GM19438 (cell line): ENCODE measurements at regions not wholly inside any gene's neighbourhood (a gene's known extent, or its start where the extent isn't known, plus 50 kb on each side); places are given as distances from the start of the nearest gene placed in this dataset.
"Not testable (repeated sequence)": the region's sequence is repeated elsewhere in the genome, so short reads cannot be mapped to it uniquely, and the experiment has no call there.

Source experiments
- ATAC-seq: cut with Tn5 transposase; IDR thresholded peaks from one replicate; pipeline ENCODE4 v1.9.1; 2021; ENCODE audit warnings: low read depth; ENCODE audit not compliant: unreplicated experiment

GRCh38 chr4:83748711-83749110 is 212.8 kb downstream of the GPAT3 start:
- ATAC-seq = no peak

- no peak for ATAC-seq
Measured at GRCh38 chr4:83738895-83739294, 203.0 kb downstream of the GPAT3 start.

- no peak for ATAC-seq
Measured at GRCh38 chr4:83734576-83734975, 198.7 kb downstream of the GPAT3 start.

- ATAC-seq = no peak
Measured at GRCh38 chr4:83732114-83732635, 196.3 kb downstream of the GPAT3 start.

- ATAC-seq = no peak
Measured at GRCh38 chr4:83731609-83732008, 195.7 kb downstream of the GPAT3 start.

- ATAC-seq = not testable (repeated sequence)
Measured at GRCh38 chr4:83730958-83731357, 195.1 kb downstream of the GPAT3 start.

- ATAC-seq = no peak
Measured at GRCh38 chr4:83728191-83728590, 192.3 kb downstream of the GPAT3 start.

GRCh38 chr4:83725336-83726085 is 189.6 kb downstream of the GPAT3 start:
- ATAC-seq = no peak

GRCh38 chr4:83724485-83725335 is 188.8 kb downstream of the GPAT3 start:
- ATAC-seq = no peak

GRCh38 chr4:83723609-83724008 is 187.7 kb downstream of the GPAT3 start:
- ATAC-seq = no peak

- ATAC-seq = no peak
Measured at GRCh38 chr4:83722730-83723269, 186.9 kb downstream of the GPAT3 start.

- ATAC-seq = no peak
Measured at GRCh38 chr4:83716874-83717273, 181.0 kb downstream of the GPAT3 start.

- no peak for ATAC-seq
Measured at GRCh38 chr4:83712890-83713289, 177.0 kb downstream of the GPAT3 start.

- ATAC-seq = no peak
Measured at GRCh38 chr4:83709627-83710026, 173.7 kb downstream of the GPAT3 start.

GRCh38 chr4:83708500-83709175 is 172.7 kb downstream of the GPAT3 start:
- no peak for ATAC-seq

GRCh38 chr4:83704786-83705185 is 168.9 kb downstream of the GPAT3 start:
- ATAC-seq = no peak

- ATAC-seq = no peak
Measured at GRCh38 chr4:83703752-83704151, 167.8 kb downstream of the GPAT3 start.

- no peak for ATAC-seq
Measured at GRCh38 chr4:83701041-83701440, 165.1 kb downstream of the GPAT3 start.

- ATAC-seq = no peak
Measured at GRCh38 chr4:83699358-83699757, 163.4 kb downstream of the GPAT3 start.

GRCh38 chr4:83692028-83692427 is 156.1 kb downstream of the GPAT3 start:
- ATAC-seq = no peak

GRCh38 chr4:83686166-83686565 is 150.3 kb downstream of the GPAT3 start:
- ATAC-seq = no peak
